GM19240 (cell line): ENCODE measurements at regions not wholly inside any gene's neighbourhood (a gene's known extent, or its start where the extent isn't known, plus 50 kb on each side); places are given as distances from the start of the nearest gene placed in this dataset.

Experiments used
- DNase-seq: peaks from one replicate; pipeline ENCODE4 v3.0.0; 2011; ENCODE audit warnings: low spot score; ENCODE audit not compliant: insufficient read length

DNA sequence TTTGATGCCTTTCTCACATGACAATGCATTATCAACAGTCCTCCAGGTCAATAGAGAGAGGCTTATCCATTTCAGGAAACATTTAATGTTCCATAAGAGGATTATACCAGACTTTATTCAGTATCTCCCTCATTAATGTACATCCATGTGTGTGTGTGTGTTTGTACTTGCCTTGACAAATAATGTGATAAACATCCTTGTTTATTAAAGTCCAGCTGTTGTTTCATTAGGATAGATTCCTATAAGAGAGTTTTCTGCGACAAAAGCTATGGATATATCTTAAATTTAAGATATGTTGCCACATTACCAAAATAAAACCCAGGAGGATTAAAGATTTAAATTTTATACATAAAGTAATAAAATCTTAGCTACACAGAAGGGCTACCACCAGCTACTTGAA is 492.6 kb downstream of the TOX3 start:
- DNase-seq, result no peak

DNA sequence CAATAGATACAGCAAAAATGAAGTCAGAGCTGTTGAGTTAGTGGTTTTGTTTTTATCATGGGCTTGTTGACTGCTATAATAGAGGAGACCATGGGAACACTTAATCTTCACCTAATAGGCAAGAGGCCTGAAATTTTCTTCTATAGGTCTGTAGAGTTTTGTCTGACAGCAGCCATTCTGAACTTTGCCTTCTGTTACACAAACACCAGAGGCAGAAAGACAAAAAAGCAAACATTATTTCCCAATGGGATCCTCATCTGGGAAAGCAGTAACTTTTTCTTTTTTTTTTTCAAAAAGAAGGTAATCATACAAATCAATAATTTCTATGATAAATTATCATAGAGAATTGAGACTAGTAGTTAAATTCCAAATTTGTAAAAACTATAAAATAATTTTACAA is 494.1 kb downstream of the TOX3 start:
- no peak for DNase-seq

DNA sequence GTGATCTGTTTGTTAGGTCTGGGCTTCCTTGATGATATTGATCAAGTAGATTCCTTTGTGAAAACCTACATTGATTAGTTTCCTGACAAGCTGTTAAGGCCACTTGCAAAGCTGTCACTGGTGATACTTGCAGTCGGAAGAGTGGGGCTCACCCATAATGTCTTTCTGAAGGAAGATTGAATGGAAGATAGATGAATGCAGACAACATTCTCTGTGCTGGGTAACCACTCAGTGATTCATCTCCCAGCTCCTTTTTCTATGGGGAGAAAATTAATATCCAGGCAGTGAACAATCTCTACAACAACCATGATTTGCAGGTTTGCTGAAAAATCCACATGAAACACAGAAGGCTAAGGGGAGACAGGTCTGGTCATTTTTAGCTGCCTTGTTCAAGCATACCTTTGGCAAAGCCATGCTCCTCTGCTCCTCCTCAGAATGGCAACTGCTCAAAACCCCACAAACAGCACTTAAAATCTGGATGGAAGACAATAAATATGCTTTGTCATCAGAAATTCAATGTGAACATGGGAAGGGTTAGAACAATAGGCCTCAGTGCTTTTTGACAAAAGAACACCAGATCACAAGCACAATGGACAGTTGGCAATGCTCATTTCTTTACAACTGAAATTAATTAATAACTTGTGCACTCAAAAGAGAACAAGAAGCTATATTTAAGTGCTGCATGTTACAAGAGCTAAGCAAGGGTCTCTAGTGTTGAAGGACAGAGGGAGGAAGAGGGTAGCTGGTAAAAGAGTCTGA is 495.4 kb downstream of the TOX3 start:
- no peak for DNase-seq

DNA sequence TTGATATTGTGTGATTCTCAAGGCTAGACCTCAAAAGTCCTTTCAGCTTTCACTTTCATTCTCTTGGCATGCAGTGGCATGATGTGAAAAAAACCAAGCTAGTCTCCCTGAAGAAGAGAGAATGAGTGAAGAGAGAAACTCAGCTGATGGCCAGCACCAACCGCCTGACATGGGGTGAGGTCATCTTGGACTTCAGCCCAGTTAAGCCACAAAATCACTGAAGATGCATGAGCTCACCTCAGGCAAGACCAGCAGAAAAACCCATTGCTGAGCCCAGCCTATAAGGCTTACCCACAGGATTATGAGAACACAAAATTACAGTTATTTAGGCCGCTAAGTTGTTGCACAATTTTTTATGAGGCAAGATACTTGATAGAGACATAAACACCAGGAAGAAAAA is 496.5 kb downstream of the TOX3 start:
- no peak for DNase-seq

DNA sequence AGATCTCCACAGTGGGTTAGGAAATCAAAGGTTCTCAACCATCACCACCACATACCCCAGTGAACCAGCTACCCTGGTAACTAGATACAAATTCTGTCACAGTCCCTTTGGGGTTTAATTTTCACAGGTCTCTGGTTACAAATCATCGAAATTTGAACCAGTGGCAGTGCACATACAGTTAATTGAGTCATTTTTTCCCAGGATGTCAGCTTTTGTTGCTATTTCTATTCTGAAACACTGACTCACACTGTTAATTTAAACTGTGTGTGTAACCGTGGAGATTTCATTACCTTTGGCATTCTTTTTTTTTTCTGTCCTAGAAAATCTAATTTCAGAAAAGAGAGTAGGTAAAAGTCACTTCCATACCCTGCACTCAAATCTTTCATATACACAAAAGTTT is 511.5 kb downstream of the TOX3 start:
- no peak for DNase-seq

DNA sequence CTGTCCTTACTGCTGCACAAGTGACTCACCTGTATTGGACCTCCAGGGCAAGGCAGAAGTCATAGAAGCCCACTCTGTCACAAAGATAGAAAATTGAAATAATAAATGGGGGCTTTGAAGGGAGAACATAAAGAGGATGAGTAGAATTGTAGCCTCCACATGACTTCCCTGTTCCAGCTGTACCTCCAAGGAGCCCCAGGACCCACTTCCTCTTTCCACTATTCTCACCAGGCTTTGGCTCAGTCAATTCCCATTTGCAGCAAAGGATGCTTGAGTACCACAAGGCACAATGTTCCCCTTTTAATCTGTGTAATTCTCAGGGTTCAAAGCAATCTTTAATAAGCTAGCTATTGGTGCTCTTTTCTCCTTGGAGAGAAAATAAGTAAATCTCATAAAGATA is 512.1 kb downstream of the TOX3 start:
- DNase-seq, result no peak

DNA sequence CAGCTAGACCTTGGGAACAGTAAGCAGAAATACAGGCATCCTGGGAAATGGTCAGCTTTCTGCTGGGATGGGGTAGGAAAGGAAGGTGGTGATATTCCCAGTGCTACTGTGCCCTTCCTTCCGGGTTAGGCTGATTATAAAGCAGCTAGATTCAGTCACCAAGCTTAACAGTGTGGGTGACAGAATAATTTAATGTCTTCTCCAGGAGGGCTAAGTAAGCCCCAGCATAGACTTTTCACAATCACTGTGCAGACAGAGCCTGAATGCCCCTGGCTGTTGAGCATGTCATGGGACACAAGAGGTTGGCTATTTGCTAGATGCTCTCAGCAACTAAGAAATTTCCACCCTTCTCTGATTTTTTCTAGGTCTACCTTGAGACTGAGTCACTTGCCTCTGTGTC is 513.0 kb downstream of the TOX3 start:
- no peak for DNase-seq

DNA sequence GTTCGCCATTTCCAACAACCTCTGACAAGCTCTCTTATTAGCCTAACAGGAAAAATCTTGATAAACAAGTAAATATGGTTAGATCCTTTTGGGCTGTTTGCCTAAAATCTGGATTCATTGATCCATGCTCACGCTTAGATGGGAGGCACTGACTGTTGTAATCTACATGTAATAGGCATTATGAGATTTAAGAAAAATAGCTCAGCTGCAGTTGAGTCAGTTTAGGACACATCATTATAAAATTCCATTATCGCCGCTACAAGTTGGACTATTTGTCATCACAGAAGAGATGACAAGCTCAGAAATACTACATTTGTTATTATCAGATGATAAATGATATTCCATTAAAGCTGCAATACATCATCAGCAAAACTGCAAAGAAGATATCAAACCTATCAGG is 524.0 kb downstream of the TOX3 start:
- DNase-seq, result no peak

DNA sequence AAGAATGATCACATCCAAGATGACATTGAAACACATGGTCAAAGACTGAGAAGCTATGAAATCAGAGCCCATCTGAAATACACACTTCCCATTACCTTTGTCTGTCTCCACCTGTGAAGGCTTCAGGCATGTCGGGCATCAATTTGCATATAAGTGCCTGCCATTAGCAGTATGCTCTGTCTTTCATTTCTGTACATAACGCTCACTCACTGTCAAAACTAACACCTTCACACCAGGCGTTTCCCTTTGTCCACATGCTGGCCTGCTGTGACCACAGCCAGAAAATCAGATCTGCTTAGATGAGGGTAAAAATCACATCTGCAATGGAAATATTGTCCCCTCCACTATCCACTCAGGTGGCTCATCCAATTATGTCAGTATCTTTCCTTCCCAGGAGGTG is 524.8 kb downstream of the TOX3 start:
- DNase-seq, result no peak

DNA sequence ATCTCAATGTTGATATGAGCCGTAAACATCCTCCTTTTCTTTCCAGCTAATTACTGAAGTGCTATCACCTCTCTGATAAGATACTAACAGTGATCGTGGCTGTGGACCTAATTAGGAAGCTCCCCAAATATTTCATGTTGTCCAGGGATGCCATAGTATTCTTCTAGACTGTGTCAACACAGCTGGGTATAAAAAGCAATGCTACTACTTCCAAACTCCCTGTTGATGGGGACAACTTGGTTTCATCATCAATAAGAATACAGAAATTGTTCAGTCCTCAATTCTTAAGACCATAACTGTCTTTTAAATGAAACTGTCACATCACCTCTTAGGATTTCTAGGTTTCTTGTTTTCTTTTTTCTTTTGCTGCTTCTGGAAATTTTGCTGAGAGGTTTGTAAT is 530.6 kb downstream of the TOX3 start:
- DNase-seq, result no peak

DNA sequence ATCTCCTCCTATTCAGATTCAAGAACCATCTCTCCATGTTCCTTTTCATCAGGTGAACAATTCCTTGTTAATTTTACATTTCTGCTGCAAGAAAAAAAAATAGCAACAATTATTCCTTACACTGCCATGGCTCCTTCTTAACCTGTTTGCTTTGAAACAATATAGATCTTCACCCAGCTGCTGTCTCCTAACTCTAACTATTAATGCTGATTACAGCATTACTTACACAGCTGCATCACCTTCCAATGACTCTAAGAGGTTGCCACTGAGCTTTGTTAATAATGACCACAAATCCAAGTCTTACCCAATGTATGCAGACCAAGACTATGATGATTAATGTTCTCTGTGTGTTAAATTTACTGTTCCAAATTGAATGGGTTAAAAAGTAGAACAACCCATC is 541.4 kb downstream of the TOX3 start:
- no peak for DNase-seq

DNA sequence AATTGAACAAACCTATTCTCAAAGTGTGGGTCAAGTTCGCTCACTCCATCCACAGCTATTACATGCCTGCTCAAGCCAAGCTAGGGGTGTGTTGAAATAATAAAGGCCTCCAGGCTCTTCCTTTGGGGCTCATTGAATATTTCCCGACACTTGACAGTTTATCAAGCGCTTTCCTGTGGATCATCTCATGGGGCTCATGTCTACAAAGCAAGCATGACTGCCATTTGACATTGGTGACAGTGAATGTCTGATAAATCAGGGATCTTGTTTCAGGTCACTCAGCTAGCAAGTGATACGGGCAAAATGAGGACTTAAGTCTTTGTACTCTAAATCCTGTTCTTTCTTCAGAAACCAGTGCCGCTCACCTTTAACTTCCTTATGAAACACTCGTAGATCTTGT is 542.6 kb downstream of the TOX3 start:
- DNase-seq, result no peak

DNA sequence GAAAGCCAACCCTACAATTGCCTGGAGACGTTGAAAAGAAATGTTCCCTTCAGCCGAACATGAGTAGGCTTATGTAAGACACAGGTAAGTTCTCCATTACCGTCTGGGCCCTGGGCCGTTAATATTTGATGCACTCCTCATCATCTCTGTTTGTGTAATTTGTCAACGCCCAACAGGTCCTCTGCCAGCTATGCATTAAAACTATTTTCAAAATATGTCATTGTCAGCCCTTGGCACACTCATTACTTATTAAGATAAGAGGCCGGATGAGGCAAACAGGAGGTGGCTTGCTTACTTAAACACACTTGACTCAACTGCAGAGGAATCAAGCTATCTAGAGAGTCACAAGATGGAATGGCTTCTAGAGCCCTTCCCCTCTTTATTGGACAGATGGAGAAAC is 544.9 kb downstream of the TOX3 start:
- no peak for DNase-seq

DNA sequence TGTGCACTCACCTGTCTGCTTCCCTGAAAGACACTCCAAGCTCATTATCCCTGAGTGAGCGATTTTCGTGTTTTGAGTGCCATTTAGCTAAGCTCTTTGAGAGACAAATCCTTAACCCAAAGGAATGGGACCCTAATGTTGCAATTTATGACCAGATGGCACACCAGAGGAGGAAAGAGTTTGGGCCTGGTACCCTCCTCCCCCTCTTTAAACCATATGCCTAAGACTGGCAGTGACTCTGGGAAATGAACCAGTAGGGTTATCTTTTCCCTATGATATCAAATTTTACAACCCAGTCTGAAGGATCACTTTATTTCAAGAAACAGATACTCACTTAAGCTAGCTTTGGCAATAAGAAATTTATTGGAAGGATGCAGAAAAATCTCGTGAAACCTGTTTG is 550.4 kb downstream of the TOX3 start:
- DNase-seq, result no peak

DNA sequence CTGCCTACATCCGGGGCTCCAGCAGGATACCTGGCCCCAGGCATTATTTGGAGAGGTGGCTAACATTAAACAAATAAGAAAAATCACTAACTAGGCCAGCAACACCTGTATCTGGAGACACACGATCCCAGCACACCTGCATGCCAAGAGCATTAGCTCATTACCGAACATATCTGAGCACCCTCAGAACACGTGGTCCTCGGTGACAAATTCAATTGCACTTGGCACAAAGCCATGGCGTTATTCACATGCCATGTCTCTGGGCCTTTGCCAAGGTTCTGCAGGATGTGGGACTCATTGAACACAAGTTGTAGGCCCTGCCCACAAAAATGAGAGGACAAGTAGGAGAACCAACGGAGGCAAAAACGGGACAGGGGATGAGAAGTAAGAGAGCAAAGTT is 552.3 kb downstream of the TOX3 start:
- no peak for DNase-seq

DNA sequence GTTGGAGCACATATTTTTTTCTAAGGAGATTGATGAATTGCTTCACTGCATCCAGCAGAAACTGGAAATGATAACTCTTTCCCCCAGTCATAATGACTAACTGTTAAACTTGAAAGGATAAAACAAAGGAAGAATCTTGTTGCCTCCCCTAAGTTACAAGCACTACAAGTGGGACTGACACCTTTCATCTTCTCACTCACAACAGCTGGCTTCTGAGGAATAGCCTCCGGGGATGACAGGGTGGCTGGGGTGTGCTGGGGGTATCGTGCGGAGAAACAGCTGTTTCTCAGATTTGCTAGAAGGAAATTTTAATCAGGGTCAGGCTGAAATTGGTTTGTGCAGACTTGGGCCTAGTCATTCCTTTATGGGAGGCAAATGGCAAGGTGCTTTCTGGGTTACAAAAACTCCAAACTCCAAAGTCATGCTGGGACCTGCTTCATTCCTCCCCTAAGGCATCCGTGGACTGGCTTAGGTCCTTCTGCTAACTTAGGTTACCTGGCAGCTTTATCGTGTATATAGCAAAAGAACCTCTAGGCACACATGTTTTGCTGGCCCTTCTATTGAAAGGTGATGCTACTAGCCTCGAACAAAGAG is 557.2 kb downstream of the TOX3 start:
- no peak for DNase-seq

DNA sequence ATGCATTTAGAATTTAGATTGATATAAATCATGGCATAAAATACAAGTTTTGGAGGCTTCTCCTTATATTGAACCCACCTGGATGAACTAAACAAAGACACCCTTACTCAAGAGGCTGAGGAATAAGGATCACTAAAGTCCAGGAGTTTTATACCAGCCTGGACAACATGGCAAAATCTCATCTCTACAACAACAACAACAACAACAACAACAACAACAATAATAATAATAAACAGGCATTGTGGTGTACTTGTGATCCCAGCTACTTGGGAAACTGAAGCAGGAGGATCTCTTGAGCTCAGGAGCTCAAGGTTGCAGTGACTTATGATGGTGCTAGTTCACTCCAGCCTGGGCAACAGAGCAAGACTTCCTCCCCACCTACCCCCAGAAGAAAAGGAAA is 558.0 kb downstream of the TOX3 start:
- DNase-seq, result no peak

DNA sequence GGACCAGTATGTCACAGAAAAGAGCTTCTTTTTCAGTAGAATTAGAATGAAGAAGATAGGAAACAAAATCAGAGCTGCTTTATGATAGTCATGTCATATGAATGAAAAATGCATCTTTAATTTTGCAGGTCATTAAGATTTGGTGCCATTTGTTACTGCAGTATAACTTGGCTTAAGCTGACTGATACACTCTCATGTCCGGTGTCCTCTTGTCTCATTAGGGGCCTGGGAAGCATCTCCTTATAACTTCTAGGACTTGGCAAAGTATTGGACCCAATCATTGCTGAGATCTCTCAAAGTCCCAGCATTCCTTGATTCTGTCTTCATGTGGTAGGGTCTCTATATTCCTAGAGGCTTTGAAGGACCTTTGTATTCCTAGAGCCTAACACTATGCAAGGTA is 559.4 kb downstream of the TOX3 start:
- DNase-seq, result no peak

DNA sequence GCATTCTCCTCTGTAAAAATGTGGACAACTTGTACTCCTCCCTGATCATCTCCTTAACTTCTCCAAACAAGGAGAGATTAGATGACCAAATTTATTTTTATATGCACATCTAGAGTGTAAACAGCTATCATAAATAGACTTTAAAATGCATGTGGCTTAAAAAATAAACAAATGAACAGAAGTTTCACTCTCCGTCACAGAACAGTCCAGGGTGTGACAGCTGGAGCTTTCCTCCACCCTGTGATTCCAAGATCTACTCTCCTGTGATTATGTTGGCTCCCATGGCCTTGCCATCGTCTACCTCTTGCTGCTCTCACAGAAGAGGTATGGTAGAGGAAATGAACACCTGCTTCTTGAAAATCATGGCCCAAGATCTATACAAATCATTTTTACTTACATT is 560.2 kb downstream of the TOX3 start:
- no peak for DNase-seq

DNA sequence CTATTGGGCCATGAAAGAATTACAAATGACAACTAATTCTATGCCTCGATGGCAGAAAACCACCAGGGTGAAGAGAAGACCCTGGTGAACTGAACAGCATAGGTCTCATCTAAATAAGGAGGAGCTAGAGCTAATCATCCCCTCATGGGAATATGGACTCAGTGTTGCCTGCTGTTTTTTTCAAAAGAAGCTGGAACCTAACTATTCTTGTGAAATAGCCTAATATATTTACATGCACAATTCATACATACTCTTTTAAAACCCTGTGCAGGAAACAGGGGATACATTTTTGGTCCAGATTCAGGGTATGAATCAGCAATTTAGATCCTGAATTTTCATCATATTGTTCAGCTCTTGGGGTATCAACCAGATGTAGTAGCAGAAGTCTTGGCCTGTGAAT is 560.6 kb downstream of the TOX3 start:
- no peak for DNase-seq

DNA sequence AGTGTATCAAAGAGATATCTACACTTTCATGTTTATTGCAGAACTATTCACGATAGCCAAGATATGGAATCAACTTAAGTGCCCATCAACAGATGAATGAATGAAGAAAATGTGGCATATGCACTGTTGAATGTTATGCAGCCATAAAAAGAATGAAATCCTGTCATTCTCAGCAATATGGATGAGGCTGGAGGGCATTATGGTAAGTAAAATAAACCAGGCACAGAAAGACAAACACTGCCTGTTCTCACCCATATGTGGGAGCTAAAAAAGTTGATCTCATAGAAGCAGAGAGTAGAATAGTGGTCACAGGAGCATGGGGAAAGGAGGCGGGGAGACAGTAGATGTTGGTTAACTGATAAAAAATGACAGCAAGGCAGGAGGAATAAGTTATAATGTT is 561.8 kb downstream of the TOX3 start:
- DNase-seq, result no peak

DNA sequence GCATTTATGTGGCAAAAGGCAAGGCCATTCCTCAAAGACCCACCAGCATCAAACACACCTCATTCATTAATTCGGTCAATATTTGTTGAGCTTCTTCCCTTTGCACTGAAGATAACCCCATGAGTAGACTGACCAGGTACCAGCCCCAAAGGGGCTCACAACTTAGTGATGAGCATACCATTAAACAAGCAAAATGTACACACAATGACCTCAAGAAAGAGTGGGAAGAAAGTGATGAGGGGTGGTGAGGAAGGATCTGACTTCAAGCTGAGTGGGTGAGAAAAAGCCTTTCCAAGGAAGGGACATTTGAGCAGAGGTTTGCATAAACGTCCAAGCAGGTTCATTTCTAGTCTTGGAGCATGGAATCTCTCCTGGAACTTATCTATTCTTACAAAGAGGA is 562.5 kb downstream of the TOX3 start:
- no peak for DNase-seq
